A673 (cell line): ENCODE measurements at regions not wholly inside any gene's neighbourhood (a gene's known extent, or its start where the extent isn't known, plus 50 kb on each side); places are given as distances from the start of the nearest gene placed in this dataset.

Experiments
- CTCF ChIP-seq: fragments of 300-800, 200-600 bp; sonication (generic); conservative IDR thresholded peaks from 2 replicates; pipeline ENCODE4 v1.5.1; 2017; ENCODE audit warnings: low read depth, mild to moderate bottlenecking, antibody characterized with exemption, low read length, moderate library complexity, mixed read lengths
- EZH2 ChIP-seq: fragments of 200-600 bp; sonication (generic); IDR thresholded peaks from 2 replicates; pipeline ENCODE4 v1.6.1; 2017; ENCODE audit warnings: borderline replicate concordance, low read depth, mild to moderate bottlenecking, mixed read lengths, antibody characterized with exemption, low read length; ENCODE audit not compliant: poor library complexity, severe bottlenecking

GRCh38 chr2:223238301-223238700 is 186.3 kb downstream of the KCNE4 start:
- no peak for TF ChIP-seq CTCF
- no peak for TF ChIP-seq EZH2
